ENCODE measurements at regions not wholly inside any gene's neighbourhood (a gene's known extent, or its start where the extent isn't known, plus 50 kb on each side); places are given as distances from the start of the nearest gene placed in this dataset.
"Not testable (repeated sequence)": the region's sequence is repeated elsewhere in the genome, so short reads cannot be mapped to it uniquely, and the experiment has no call there.

- POLR2A ChIA-PET: no interaction called here
- DNase-seq (ENCODE audit: extremely low spot score): no peak
- CTCF ChIA-PET: no interaction called here
- TF ChIP-seq HDGF (IDR thresholded peaks at IDR 0.05; ENCODE audit: borderline replicate concordance) (no peak), CTBP1 (IDR thresholded peaks at IDR 0.05; ENCODE audit: borderline replicate concordance) (no peak), ELF4 (IDR thresholded peaks at IDR 0.05) (no peak), L3MBTL2 (conservative IDR thresholded peaks at IDR 0.05) (no peak), TARDBP (IDR thresholded peaks at IDR 0.05) (no peak), SUZ12 (IDR thresholded peaks at IDR 0.05) (no peak), ZNF384 (IDR thresholded peaks at IDR 0.05) (no peak), SP1 (IDR thresholded peaks at IDR 0.05) (no peak), NFRKB (IDR thresholded peaks at IDR 0.05) (no peak), FOXK2 (IDR thresholded peaks at IDR 0.05) (no peak), BHLHE40 (IDR thresholded peaks at IDR 0.05; ENCODE audit: borderline replicate concordance) (no peak)
Observed at GRCh38 chr12:131273291-131273845, 319.7 kb downstream of the ADGRD1 start.

- ChIA-PET CTCF (interaction anchor here (0.7 kb wide), 1 partner anchor 9 kb away, joined by 3 read pairs; no protein-coding TSS in a partner anchor), POLR2A (no interaction called here)
- no peak for DNase-seq (ENCODE audit: extremely low spot score)
- no peak for TF ChIP-seq SUZ12 (IDR thresholded peaks at IDR 0.05)
- TF ChIP-seq FOXM1 (IDR thresholded peaks at IDR 0.05; ENCODE audit: borderline replicate concordance): no peak
- no peak for TF ChIP-seq ZNF384 (IDR thresholded peaks at IDR 0.05)
- no peak for TF ChIP-seq ELF4 (IDR thresholded peaks at IDR 0.05)
- TF ChIP-seq CTBP1 (IDR thresholded peaks at IDR 0.05; ENCODE audit: borderline replicate concordance): no peak
- TF ChIP-seq PKNOX1 (IDR thresholded peaks at IDR 0.05): no peak
- TF ChIP-seq TARDBP (IDR thresholded peaks at IDR 0.05): no peak
- no peak for TF ChIP-seq FOXK2 (IDR thresholded peaks at IDR 0.05)
- TF ChIP-seq L3MBTL2 (conservative IDR thresholded peaks at IDR 0.05): no peak
Observed at GRCh38 chr12:131274061-131274460, 320.4 kb downstream of the ADGRD1 start.

GRCh38 chr12:131274906-131275305 lies 321.2 kb downstream of the ADGRD1 start:
- TF ChIP-seq LEF1 (IDR thresholded peaks at IDR 0.05; ENCODE audit: borderline replicate concordance): no peak
- no peak for TF ChIP-seq ELF4 (IDR thresholded peaks at IDR 0.05)
- no peak for TF ChIP-seq NFRKB (IDR thresholded peaks at IDR 0.05)
- TF ChIP-seq HDGF (IDR thresholded peaks at IDR 0.05; ENCODE audit: borderline replicate concordance): no peak
- no peak for TF ChIP-seq FOXM1 (IDR thresholded peaks at IDR 0.05; ENCODE audit: borderline replicate concordance)
- TF ChIP-seq TARDBP (IDR thresholded peaks at IDR 0.05): no peak
- TF ChIP-seq ZNF384 (IDR thresholded peaks at IDR 0.05): no peak
- no peak for TF ChIP-seq PKNOX1 (IDR thresholded peaks at IDR 0.05)
- no peak for TF ChIP-seq SP1 (IDR thresholded peaks at IDR 0.05)
- TF ChIP-seq SUZ12 (IDR thresholded peaks at IDR 0.05): no peak
- TF ChIP-seq ARNT (IDR thresholded peaks at IDR 0.05): no peak
- TF ChIP-seq CTBP1 (IDR thresholded peaks at IDR 0.05; ENCODE audit: borderline replicate concordance): no peak
- no peak for TF ChIP-seq FOXA1 (IDR thresholded peaks at IDR 0.05)
- TF ChIP-seq FOXK2 (IDR thresholded peaks at IDR 0.05): no peak
- TF ChIP-seq L3MBTL2 (conservative IDR thresholded peaks at IDR 0.05): no peak
- no peak for TF ChIP-seq BHLHE40 (IDR thresholded peaks at IDR 0.05; ENCODE audit: borderline replicate concordance)
- POLR2A ChIA-PET: no interaction called here
- CTCF ChIA-PET: no interaction called here
- no peak for DNase-seq (ENCODE audit: extremely low spot score)

- DNase-seq (ENCODE audit: extremely low spot score): no peak
- CTCF ChIA-PET: no interaction called here
- POLR2A ChIA-PET: no interaction called here
- no peak for TF ChIP-seq CTBP1 (IDR thresholded peaks at IDR 0.05; ENCODE audit: borderline replicate concordance)
- no peak for TF ChIP-seq LEF1 (IDR thresholded peaks at IDR 0.05; ENCODE audit: borderline replicate concordance)
- TF ChIP-seq HDGF (IDR thresholded peaks at IDR 0.05; ENCODE audit: borderline replicate concordance): no peak
- TF ChIP-seq ZNF384 (IDR thresholded peaks at IDR 0.05): no peak
- no peak for TF ChIP-seq NFRKB (IDR thresholded peaks at IDR 0.05)
- TF ChIP-seq ELF4 (IDR thresholded peaks at IDR 0.05): no peak
- no peak for TF ChIP-seq TARDBP (IDR thresholded peaks at IDR 0.05)
- TF ChIP-seq PKNOX1 (IDR thresholded peaks at IDR 0.05): no peak
Observed at GRCh38 chr12:131275824-131276223, 322.1 kb downstream of the ADGRD1 start.

- TF ChIP-seq FOXM1 (IDR thresholded peaks at IDR 0.05; ENCODE audit: borderline replicate concordance) (no peak), ZNF384 (IDR thresholded peaks at IDR 0.05) (no peak), ELF4 (IDR thresholded peaks at IDR 0.05) (no peak), BHLHE40 (IDR thresholded peaks at IDR 0.05; ENCODE audit: borderline replicate concordance) (no peak), ARNT (IDR thresholded peaks at IDR 0.05) (no peak), SP1 (IDR thresholded peaks at IDR 0.05) (no peak), TARDBP (IDR thresholded peaks at IDR 0.05) (no peak), FOXK2 (IDR thresholded peaks at IDR 0.05) (no peak), CTBP1 (IDR thresholded peaks at IDR 0.05; ENCODE audit: borderline replicate concordance) (no peak), SUZ12 (IDR thresholded peaks at IDR 0.05) (no peak), PKNOX1 (IDR thresholded peaks at IDR 0.05) (no peak)
- POLR2A ChIA-PET: no interaction called here
- CTCF ChIA-PET: no interaction called here
- no peak for DNase-seq (ENCODE audit: extremely low spot score)
Observed at GRCh38 chr12:131276501-131277185, 322.9 kb downstream of the ADGRD1 start.

- CTCF ChIA-PET, POLR2A ChIA-PET: not testable (repeated sequence)
Observed at GRCh38 chr12:131277186-131278091, 323.7 kb downstream of the ADGRD1 start.

GRCh38 chr12:131278451-131279115 lies 324.9 kb downstream of the ADGRD1 start:
- CTCF ChIA-PET: interaction anchor here (0.6 kb wide), 1 partner anchor 177 kb away, joined by 3 read pairs; no protein-coding TSS in a partner anchor
- DNase-seq (ENCODE audit: extremely low spot score); POLR2A ChIA-PET: not testable (repeated sequence)

More at GRCh38 chr12:131277186-131278091, 323.7 kb downstream of the ADGRD1 start:
- not testable (repeated sequence) for DNase-seq (ENCODE audit: extremely low spot score)
